Stomach (tissue), 8 donors: ENCODE measurements at regions not wholly inside any gene's neighbourhood (a gene's known extent, or its start where the extent isn't known, plus 50 kb on each side); places are given as distances from the start of the nearest gene placed in this dataset.

Experiments used
- DNase-seq, 2 donors: peaks; one replicate each; pipeline versions ENCODE4 v3.0.0 to v3.0.0-alpha.2; 2013 to 2019
- H3K27ac ChIP-seq, 5 donors: fragments of 200-600 bp in 4 of 5; sonication (generic) in 4 of 5; one replicate each; pipeline ENCODE4 v1.5.1; 2013 to 2019; ENCODE audit warnings: mild to moderate bottlenecking in 1 of 5, moderate library complexity in 1 of 5
- H3K27me3 ChIP-seq, 3 donors: fragments of 200-600 bp; sonication (generic); one replicate each; pipeline ENCODE4 v1.5.1; 2017 to 2019; ENCODE audit warnings: mixed run types in 1 of 3
- H3K36me3 ChIP-seq, 4 donors: fragments of 200-600 bp; sonication (generic); 1 replicate in 3 of 4; 2 replicates in 1 of 4; pipeline ENCODE4 v1.5.1; 2016 to 2019
- H3K4me1 ChIP-seq, 4 donors: fragments of 200-600 bp; sonication (generic); one replicate each; pipeline ENCODE4 v1.5.1; 2016 to 2019
- H3K4me3 ChIP-seq, 4 donors: fragments of 200-600 bp; sonication (generic) in 3 of 4; one replicate each; pipeline ENCODE4 v1.5.1; 2016 to 2019; ENCODE audit warnings: mild to moderate bottlenecking in 1 of 4
- H3K9me3 ChIP-seq, 4 donors: fragments of 200-600 bp; sonication (generic); one replicate each; pipeline ENCODE4 v1.5.1; 2016 to 2019
- EP300 ChIP-seq: sonication (generic); formaldehyde crosslinking; IDR thresholded peaks from one replicate; pipeline ENCODE4 v1.6.1; 2017; ENCODE audit warnings: antibody characterized with exemption
- POLR2A ChIP-seq, 4 donors: fragments of 450-650 bp; IDR thresholded peaks; one replicate each; pipeline ENCODE4 v1.6.1; 2016; ENCODE audit warnings: antibody characterized with exemption in 4 of 4, control low read depth in 2 of 4, mild to moderate bottlenecking in 1 of 4, moderate library complexity in 1 of 4
- POLR2AphosphoS5 ChIP-seq, 3 donors: sonication (generic); formaldehyde crosslinking; IDR thresholded peaks; one replicate each; pipeline ENCODE4 v1.6.1; 2016; ENCODE audit warnings: antibody characterized with exemption in 3 of 3
- WGBS, 5 donors: extraction: QIAGEN DNeasy Blood & Tissue Kit in 3 of 5; methylation state at CpG; one replicate each; pipeline versions ENCODE4 v1.1.5 to v1.1.7; 2013 to 2018; 5-methylcytosine and 5-hydroxymethylcytosine counted together
- intact Hi-C: fragments of 100-400 bp; cut with DNase I; formaldehyde crosslinking; loops from one replicate; pipeline ENCODE4 v1.15.1; 2023; ENCODE audit warnings: low total_unique reads
- TF ChIP-seq, protein P1 (sequence below), 7 experiments: fragments of 450-650 bp in 4 of 7; fragments of 200-600 bp in 3 of 7; sonication (generic) in 3 of 7; IDR thresholded peaks; one replicate each; pipeline ENCODE4 v1.5.1; 2016 to 2019; ENCODE audit warnings: antibody characterized with exemption in 7 of 7, control low read depth in 2 of 7, mild to moderate bottlenecking in 1 of 7
- donor health status: healthy with polysubstance abuse.
- donor health status: Bipolar disorder and iron deficiency.
- donor health status: healthy.

- H3K27me3 ChIP-seq: no peaks in the 10 kb centered on the region
- 61 to 86% (median 71%) methylated on average over 3 of the region's 3 CpGs for WGBS, 5 donors
- no peak overlapping the region for H3K4me3 ChIP-seq
- no peaks in the 10 kb centered on the region for H3K9me3 ChIP-seq
- peaks cover 0 to 13% (median under 1%) of the 10 kb centered on the region in 4 donors for H3K4me1 ChIP-seq
- TF ChIP-seq POLR2AphosphoS5 (IDR thresholded peaks at IDR 0.05) (no peak), POLR2A (IDR thresholded peaks at IDR 0.05) (no peak), EP300 (no peak)
- TF ChIP-seq, protein P1, sequence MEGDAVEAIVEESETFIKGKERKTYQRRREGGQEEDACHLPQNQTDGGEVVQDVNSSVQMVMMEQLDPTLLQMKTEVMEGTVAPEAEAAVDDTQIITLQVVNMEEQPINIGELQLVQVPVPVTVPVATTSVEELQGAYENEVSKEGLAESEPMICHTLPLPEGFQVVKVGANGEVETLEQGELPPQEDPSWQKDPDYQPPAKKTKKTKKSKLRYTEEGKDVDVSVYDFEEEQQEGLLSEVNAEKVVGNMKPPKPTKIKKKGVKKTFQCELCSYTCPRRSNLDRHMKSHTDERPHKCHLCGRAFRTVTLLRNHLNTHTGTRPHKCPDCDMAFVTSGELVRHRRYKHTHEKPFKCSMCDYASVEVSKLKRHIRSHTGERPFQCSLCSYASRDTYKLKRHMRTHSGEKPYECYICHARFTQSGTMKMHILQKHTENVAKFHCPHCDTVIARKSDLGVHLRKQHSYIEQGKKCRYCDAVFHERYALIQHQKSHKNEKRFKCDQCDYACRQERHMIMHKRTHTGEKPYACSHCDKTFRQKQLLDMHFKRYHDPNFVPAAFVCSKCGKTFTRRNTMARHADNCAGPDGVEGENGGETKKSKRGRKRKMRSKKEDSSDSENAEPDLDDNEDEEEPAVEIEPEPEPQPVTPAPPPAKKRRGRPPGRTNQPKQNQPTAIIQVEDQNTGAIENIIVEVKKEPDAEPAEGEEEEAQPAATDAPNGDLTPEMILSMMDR (IDR thresholded peaks at IDR 0.05): no peak
- no peaks in the 10 kb centered on the region for H3K36me3 ChIP-seq
- no peak for DNase-seq
- H3K27ac ChIP-seq: no peak overlapping the region
- intact Hi-C loops: no loop called here
Measured at GRCh38 chr6:163843218-163843617, 428.7 kb downstream of the QKI start.

GRCh38 chr6:163842467-163842866 lies 427.9 kb downstream of the QKI start:
- Histone ChIP-seq H3K36me3 (no peaks in the 10 kb centered on the region), H3K4me3 (no peak overlapping the region), H3K27ac (no peak overlapping the region), H3K9me3 (no peaks in the 10 kb centered on the region), H3K27me3 (no peaks in the 10 kb centered on the region), H3K4me1 (peaks cover 0 to 21% (median 4%) of the 10 kb centered on the region in 4 donors)
- intact Hi-C loops: no loop called here
- no peak for DNase-seq
- TF ChIP-seq, protein P1 (IDR thresholded peaks at IDR 0.05): no peak
- TF ChIP-seq POLR2AphosphoS5 (IDR thresholded peaks at IDR 0.05) (no peak), EP300 (no peak), POLR2A (IDR thresholded peaks at IDR 0.05) (no peak)

GRCh38 chr6:163841733-163842132 lies 427.2 kb downstream of the QKI start:
- no peak for TF ChIP-seq EP300
- TF ChIP-seq POLR2A (IDR thresholded peaks at IDR 0.05): no peak
- TF ChIP-seq, protein P1 (IDR thresholded peaks at IDR 0.05): no peak
- no peak for TF ChIP-seq POLR2AphosphoS5 (IDR thresholded peaks at IDR 0.05)
- no peak overlapping the region for H3K27ac ChIP-seq
- intact Hi-C loops: no loop called here
- no peak overlapping the region for H3K4me3 ChIP-seq
- DNase-seq: no peak
- no peaks in the 10 kb centered on the region for H3K36me3 ChIP-seq
- H3K27me3 ChIP-seq: no peaks in the 10 kb centered on the region
- peaks cover 0 to 22% (median 4%) of the 10 kb centered on the region in 4 donors for H3K4me1 ChIP-seq
- no peaks in the 10 kb centered on the region for H3K9me3 ChIP-seq
- 74 to 92% (median 85%) methylated on average over 2 to 3 of the region's 3 CpGs for WGBS, 5 donors

- TF ChIP-seq, protein P1 (IDR thresholded peaks at IDR 0.05): no peak
- Histone ChIP-seq H3K4me3 (no peak overlapping the region), H3K27me3 (no peaks in the 10 kb centered on the region), H3K9me3 (no peaks in the 10 kb centered on the region), H3K36me3 (no peaks in the 10 kb centered on the region), H3K27ac (no peak overlapping the region), H3K4me1 (peaks cover 0 to 22% (median 4%) of the 10 kb centered on the region in 4 donors)
- WGBS, 5 donors: 0 to 74% (median 48%) methylated on average over 1 to 2 of the region's 2 CpGs
- intact Hi-C loops: no loop called here
- DNase-seq: no peak
Measured at GRCh38 chr6:163841326-163841725, 426.8 kb downstream of the QKI start.
